Loucy (cell line): ENCODE measurements at regions not wholly inside any gene's neighbourhood (a gene's known extent, or its start where the extent isn't known, plus 50 kb on each side); places are given as distances from the start of the nearest gene placed in this dataset.

ENCODE experiments used
- CTCF ChIP-seq: fragments of 200-600 bp; sonication (generic); conservative IDR thresholded peaks from 2 replicates; pipeline ENCODE4 v1.5.1; 2014; ENCODE audit warnings: mild to moderate bottlenecking, antibody characterized with exemption, low read length
- EZH2phosphoT487 ChIP-seq: fragments of 200-600 bp; IDR thresholded peaks from 2 replicates; pipeline ENCODE4 v1.6.1; 2018; ENCODE audit warnings: antibody characterized with exemption, mild to moderate bottlenecking, moderate library complexity, borderline replicate concordance

- TF ChIP-seq CTCF = no peak
- TF ChIP-seq EZH2phosphoT487 = no peak
These were observed 52.8 kb upstream of the UST start for GRCh38 chr6:148693882-148694484.
